ENCODE measurements at regions not wholly inside any gene's neighbourhood (a gene's known extent, or its start where the extent isn't known, plus 50 kb on each side); places are given as distances from the start of the nearest gene placed in this dataset.

- TF ChIP-seq POLR2A (IDR thresholded peaks at IDR 0.05): no peak
- TF ChIP-seq CTCF (IDR thresholded peaks at IDR 0.05): no peak
Observed at GRCh38 chr5:60333005-60333571, 366.9 kb downstream of the DEPDC1B start.
